Mammary epithelial cell (primary cell): ENCODE measurements at regions not wholly inside any gene's neighbourhood (a gene's known extent, or its start where the extent isn't known, plus 50 kb on each side); places are given as distances from the start of the nearest gene placed in this dataset.

ENCODE experiments used
- EZH2 ChIP-seq: IDR thresholded peaks from 2 replicates; pipeline ENCODE4 v1.6.1; 2012; ENCODE audit warnings: low read length, inconsistent platforms, borderline replicate concordance
- TF ChIP-seq, protein P1 (sequence below), 2 donors: IDR thresholded peaks in 1 of 2; conservative IDR thresholded peaks in 1 of 2; 2 replicates each; pipeline ENCODE4 v1.5.1; 2011 to 2012; ENCODE audit warnings: inconsistent platforms in 2 of 2, low read length in 2 of 2, mild to moderate bottlenecking in 2 of 2, control low read depth in 1 of 2, low read depth in 1 of 2; ENCODE audit not compliant: insufficient read depth in 1 of 2; ENCODE audit errors: extremely low read depth in 1 of 2

DNA sequence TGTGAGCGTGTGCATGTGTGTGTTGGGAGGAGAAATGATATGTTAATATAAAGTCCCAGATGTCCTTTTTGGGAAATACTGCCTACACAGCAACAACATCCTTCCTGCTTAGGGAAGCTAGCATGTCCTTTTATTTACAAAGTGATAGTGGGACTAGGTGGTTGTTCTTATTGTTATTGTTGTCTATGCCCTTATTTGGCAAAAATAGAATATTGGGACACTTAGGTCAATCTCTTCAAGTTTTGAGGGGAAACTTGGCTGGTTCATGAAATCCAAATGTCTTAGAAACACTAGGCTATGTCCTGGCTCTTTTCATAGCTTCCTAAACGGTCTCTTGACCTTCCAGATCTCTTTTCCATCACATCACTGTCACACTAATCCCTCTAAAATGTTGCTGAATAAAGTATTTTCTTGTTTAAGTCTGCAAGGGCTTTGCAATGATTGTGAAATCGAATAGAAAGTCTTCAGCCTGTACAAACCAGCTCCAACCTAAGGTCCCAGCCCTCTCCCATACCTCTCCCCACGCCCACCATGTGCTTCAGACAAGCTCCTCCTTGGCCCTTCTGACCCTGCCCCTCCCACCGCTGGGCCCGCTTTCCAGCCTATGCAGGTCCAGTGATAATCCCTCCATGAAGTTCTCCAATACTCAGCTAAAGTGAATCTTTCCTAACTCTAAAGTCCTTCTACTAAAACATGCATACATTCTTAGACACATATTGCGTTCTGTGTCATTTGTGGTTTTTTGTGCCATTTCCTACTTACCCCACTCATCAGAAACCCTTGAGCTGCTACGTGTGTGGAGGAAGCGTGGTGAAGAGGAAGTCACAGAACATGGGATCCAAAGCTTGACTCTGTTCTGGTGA is 205.1 kb downstream of the LY86 start:
- TF ChIP-seq, protein P1, sequence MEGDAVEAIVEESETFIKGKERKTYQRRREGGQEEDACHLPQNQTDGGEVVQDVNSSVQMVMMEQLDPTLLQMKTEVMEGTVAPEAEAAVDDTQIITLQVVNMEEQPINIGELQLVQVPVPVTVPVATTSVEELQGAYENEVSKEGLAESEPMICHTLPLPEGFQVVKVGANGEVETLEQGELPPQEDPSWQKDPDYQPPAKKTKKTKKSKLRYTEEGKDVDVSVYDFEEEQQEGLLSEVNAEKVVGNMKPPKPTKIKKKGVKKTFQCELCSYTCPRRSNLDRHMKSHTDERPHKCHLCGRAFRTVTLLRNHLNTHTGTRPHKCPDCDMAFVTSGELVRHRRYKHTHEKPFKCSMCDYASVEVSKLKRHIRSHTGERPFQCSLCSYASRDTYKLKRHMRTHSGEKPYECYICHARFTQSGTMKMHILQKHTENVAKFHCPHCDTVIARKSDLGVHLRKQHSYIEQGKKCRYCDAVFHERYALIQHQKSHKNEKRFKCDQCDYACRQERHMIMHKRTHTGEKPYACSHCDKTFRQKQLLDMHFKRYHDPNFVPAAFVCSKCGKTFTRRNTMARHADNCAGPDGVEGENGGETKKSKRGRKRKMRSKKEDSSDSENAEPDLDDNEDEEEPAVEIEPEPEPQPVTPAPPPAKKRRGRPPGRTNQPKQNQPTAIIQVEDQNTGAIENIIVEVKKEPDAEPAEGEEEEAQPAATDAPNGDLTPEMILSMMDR (conservative IDR thresholded peaks at IDR 0.05 in 1 of 2, IDR thresholded peaks at IDR 0.05 in 1 of 2; ENCODE audit: extremely low read depth in 1 of 2, insufficient read depth in 1 of 2, low read depth in 1 of 2, low read length in 2 of 2), result no peak
- TF ChIP-seq EZH2, result no peak
